ENCODE measurements at regions not wholly inside any gene's neighbourhood (a gene's known extent, or its start where the extent isn't known, plus 50 kb on each side); places are given as distances from the start of the nearest gene placed in this dataset.
"Not testable (repeated sequence)": the region's sequence is repeated elsewhere in the genome, so short reads cannot be mapped to it uniquely, and the experiment has no call there.

GRCh38 chr3:74210739-74211138 lies 403.7 kb downstream of the CNTN3 start:
- intact Hi-C loops (cut with DNase I; ENCODE audit: low total_unique reads), result no loop called here
- Histone ChIP-seq H3K27ac (no peak overlapping the region), H3K36me3 (no peaks in the 10 kb centered on the region), H3K4me1 (no peaks in the 10 kb centered on the region), H3K4me3 (no peak overlapping the region), H3K9me3 (peaks cover 0 to 5% (median 0%) of the 10 kb centered on the region in 8 donors), H3K27me3 (replicated peaks in 1 of 7) (no peaks in the 10 kb centered on the region)
- no peak for TF ChIP-seq POLR2AphosphoS5 (IDR thresholded peaks at IDR 0.05)
- TF ChIP-seq CTCF (IDR thresholded peaks at IDR 0.05 in 8 of 11, conservative IDR thresholded peaks at IDR 0.05 in 3 of 11), result no peak
- no peak for TF ChIP-seq POLR2A (IDR thresholded peaks at IDR 0.05)
- no peak for DNase-seq

- Histone ChIP-seq H3K27me3 (replicated peaks in 1 of 7) (no peaks in the 10 kb centered on the region), H3K4me1 (no peaks in the 10 kb centered on the region), H3K36me3 (no peaks in the 10 kb centered on the region), H3K9me3 (peaks cover 0 to 17% (median 10%) of the 10 kb centered on the region in 8 donors), H3K4me3 (no peak overlapping the region), H3K27ac (no peak overlapping the region)
- 55 to 76% (median 66%) methylated on average over 2 of the region's 2 CpGs for WGBS, 5 donors
- TF ChIP-seq POLR2A (IDR thresholded peaks at IDR 0.05) (no peak), CTCF (IDR thresholded peaks at IDR 0.05 in 8 of 11, conservative IDR thresholded peaks at IDR 0.05 in 3 of 11) (no peak), POLR2AphosphoS5 (IDR thresholded peaks at IDR 0.05) (no peak)
- no peak for DNase-seq
- intact Hi-C loops (cut with DNase I; ENCODE audit: low total_unique reads), result no loop called here
These were observed 413.5 kb downstream of the CNTN3 start for GRCh38 chr3:74200952-74201351.

- WGBS, 5 donors, result 90 to 97% (median 95%) methylated on average over 5 of the region's 5 CpGs
- H3K36me3 ChIP-seq; intact Hi-C loops (cut with DNase I; ENCODE audit: low total_unique reads): not testable (repeated sequence)
These were observed 435.8 kb downstream of the CNTN3 start for GRCh38 chr3:74178664-74179063.

GRCh38 chr3:74173090-74173489 lies 441.4 kb downstream of the CNTN3 start:
- TF ChIP-seq CTCF (IDR thresholded peaks at IDR 0.05 in 8 of 11, conservative IDR thresholded peaks at IDR 0.05 in 3 of 11) (no peak), POLR2AphosphoS5 (IDR thresholded peaks at IDR 0.05) (no peak), POLR2A (IDR thresholded peaks at IDR 0.05) (no peak)
- intact Hi-C loops (cut with DNase I; ENCODE audit: low total_unique reads), result no loop called here
- peaks cover 0 to 4% (median 0%) of the 10 kb centered on the region in 8 donors for H3K9me3 ChIP-seq
- no peak overlapping the region for H3K27ac ChIP-seq
- no peaks in the 10 kb centered on the region for H3K27me3 ChIP-seq (replicated peaks in 1 of 7)
- no peaks in the 10 kb centered on the region for H3K4me1 ChIP-seq
- WGBS, 5 donors, result 41 to 66% (median 51%) methylated on average over 2 of the region's 2 CpGs
- H3K36me3 ChIP-seq, result no peaks in the 10 kb centered on the region
- no peak for DNase-seq
- H3K4me3 ChIP-seq, result no peak overlapping the region

More at GRCh38 chr3:74178664-74179063, 435.8 kb downstream of the CNTN3 start:
- H3K27ac ChIP-seq; H3K4me1 ChIP-seq; H3K27me3 ChIP-seq (replicated peaks in 1 of 7); DNase-seq; H3K4me3 ChIP-seq: not testable (repeated sequence)
- peaks cover 0 to 21% (median 9%) of the 10 kb centered on the region in 8 donors for H3K9me3 ChIP-seq

- 48 to 75% (median 59%) methylated on average over 1 of the region's 1 CpG for WGBS, 5 donors
- intact Hi-C loops (cut with DNase I; ENCODE audit: low total_unique reads), result no loop called here
- Histone ChIP-seq H3K36me3 (no peaks in the 10 kb centered on the region), H3K4me3 (no peak overlapping the region), H3K4me1 (no peaks in the 10 kb centered on the region), H3K9me3 (peaks cover 0 to 10% (median 5%) of the 10 kb centered on the region in 8 donors), H3K27ac (no peak overlapping the region), H3K27me3 (replicated peaks in 1 of 7) (no peaks in the 10 kb centered on the region)
- TF ChIP-seq CTCF (IDR thresholded peaks at IDR 0.05 in 8 of 11, conservative IDR thresholded peaks at IDR 0.05 in 3 of 11) (no peak), POLR2AphosphoS5 (IDR thresholded peaks at IDR 0.05) (no peak), POLR2A (IDR thresholded peaks at IDR 0.05) (no peak)
- DNase-seq, result no peak
These were observed 446.5 kb downstream of the CNTN3 start for GRCh38 chr3:74167926-74168325.
